Neural progenitor cell (in vitro differentiated cells): ENCODE measurements at regions not wholly inside any gene's neighbourhood (a gene's known extent, or its start where the extent isn't known, plus 50 kb on each side); places are given as distances from the start of the nearest gene placed in this dataset.

ENCODE experiments used
- DNase-seq: peaks from one replicate; pipeline ENCODE4 v3.0.0-alpha.2; 2016; ENCODE audit warnings: low spot score
- H2AFZ ChIP-seq: fragments of 200-600 bp; sonication (generic); replicated peaks from 2 replicates; pipeline ENCODE4 v1.6.1; 2016; ENCODE audit warnings: antibody characterized with exemption
- H3F3A ChIP-seq: fragments of 200-600 bp; sonication (generic); 2 replicates; pipeline ENCODE4 v1.6.1; 2016; ENCODE audit warnings: antibody characterized with exemption, low read depth
- H3K27ac ChIP-seq: fragments of 200-600 bp; sonication (generic); 2 replicates; pipeline ENCODE4 v1.5.1; 2016; ENCODE audit warnings: mild to moderate bottlenecking
- H3K27me3 ChIP-seq: fragments of 200-600 bp; sonication (generic); 2 replicates; pipeline ENCODE4 v1.6.1; 2016; ENCODE audit warnings: mild to moderate bottlenecking, moderate library complexity
- H3K36me3 ChIP-seq: fragments of 200-600 bp; sonication (generic); 2 replicates; pipeline ENCODE4 v1.5.1; 2016
- H3K4me1 ChIP-seq: fragments of 200-600 bp; sonication (generic); 2 replicates; pipeline ENCODE4 v1.6.1; 2016; ENCODE audit warnings: mixed run types
- H3K4me2 ChIP-seq: fragments of 200-600 bp; sonication (generic); 2 replicates; pipeline ENCODE4 v1.6.1; 2016
- H3K4me3 ChIP-seq: fragments of 200-600 bp; sonication (generic); 2 replicates; pipeline ENCODE4 v1.5.1; 2016
- H3K79me2 ChIP-seq: fragments of 200-600 bp; sonication (generic); 2 replicates; pipeline ENCODE4 v1.6.1; 2016; ENCODE audit warnings: low read depth
- H3K9ac ChIP-seq: fragments of 200-600 bp; sonication (generic); 2 replicates; pipeline ENCODE4 v1.6.1; 2016
- H3K9me3 ChIP-seq: fragments of 200-600 bp; sonication (generic); 2 replicates; pipeline ENCODE4 v1.5.1; 2016; ENCODE audit warnings: low read depth
- H4K20me1 ChIP-seq: fragments of 200-600 bp; sonication (generic); 2 replicates; pipeline ENCODE4 v1.6.1; 2016; ENCODE audit warnings: low read depth
- H3K27ac Mint-ChIP-seq: 3 replicates; pipeline ENCODE4 v1.8.0; 2021; ENCODE audit warnings: mixed read lengths
- H3K27me3 Mint-ChIP-seq: 2 replicates; pipeline ENCODE4 v1.8.0; 2022; ENCODE audit warnings: low read depth, mild to moderate bottlenecking, inconsistent platforms, moderate library complexity, mixed read lengths; ENCODE audit not compliant: insufficient read depth
- H3K36me3 Mint-ChIP-seq: 3 replicates; pipeline ENCODE4 v1.8.0; 2021; ENCODE audit warnings: mixed read lengths
- H3K4me1 Mint-ChIP-seq: 3 replicates; pipeline ENCODE4 v1.8.0; 2021; ENCODE audit warnings: mixed read lengths
- H3K4me3 Mint-ChIP-seq: 3 replicates; pipeline ENCODE4 v1.8.0; 2021; ENCODE audit warnings: mild to moderate bottlenecking, moderate library complexity, mixed read lengths
- H3K9me3 Mint-ChIP-seq: 3 replicates; pipeline ENCODE4 v1.8.0; 2020; ENCODE audit warnings: mixed read lengths
- CTCF ChIP-seq: fragments of 200-600 bp; sonication (generic); IDR thresholded peaks from 2 replicates; pipeline ENCODE4 v1.5.1; 2017; ENCODE audit warnings: antibody characterized with exemption, mild to moderate bottlenecking
- EZH2 ChIP-seq: fragments of 200-600 bp; sonication (generic); IDR thresholded peaks from 2 replicates; pipeline ENCODE4 v1.6.1; 2017; ENCODE audit warnings: antibody characterized with exemption, mild to moderate bottlenecking, moderate library complexity
- EZH2phosphoT487 ChIP-seq: fragments of 200-600 bp; sonication (generic); IDR thresholded peaks from 2 replicates; pipeline ENCODE4 v1.6.1; 2017; ENCODE audit warnings: antibody characterized with exemption

DNA sequence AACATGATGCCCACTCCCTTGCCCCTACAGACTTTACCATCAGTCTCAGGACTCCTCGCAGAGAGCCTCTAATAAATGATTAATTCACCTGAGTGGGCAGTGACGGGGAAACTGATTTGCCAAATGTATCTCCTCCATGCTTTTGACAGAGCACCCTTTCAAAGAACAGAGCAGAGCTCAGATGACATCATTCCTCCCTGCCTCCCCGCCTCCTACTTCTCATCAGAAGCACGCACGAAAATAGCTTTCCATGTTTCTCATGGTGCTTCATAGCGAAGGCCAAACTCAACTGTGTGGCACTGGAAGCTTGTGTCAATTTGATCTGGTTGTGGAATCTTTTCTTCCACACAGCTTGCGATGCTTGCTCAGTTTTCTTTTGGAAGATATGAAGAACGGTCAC is 442.5 kb downstream of the RPS24 start:
- Histone ChIP-seq H3K9me3 (no peaks in the 10 kb centered on the region), H3K9ac (no peak overlapping the region), H3K27me3 (no peaks in the 10 kb centered on the region), H3K4me1 (peaks cover 24% of the 10 kb centered on the region), H3K4me2 (no peak overlapping the region), H2AFZ (no peak overlapping the region), H3K4me3 (no peak overlapping the region), H3K36me3 (no peaks in the 10 kb centered on the region), H3F3A (peaks cover 19% of the 10 kb centered on the region), H4K20me1 (no peaks in the 10 kb centered on the region), H3K27ac (no peak overlapping the region), H3K79me2 (no peaks in the 10 kb centered on the region)
- Mint-ChIP-seq H3K27me3 (peaks cover 16% of the 10 kb centered on the region), H3K27ac (no peak overlapping the region), H3K9me3 (no peaks in the 10 kb centered on the region), H3K4me1 (peaks cover 59% of the 10 kb centered on the region), H3K4me3 (no peak overlapping the region), H3K36me3 (peaks cover 2% of the 10 kb centered on the region)
- DNase-seq, result no peak
- no peak for TF ChIP-seq EZH2
- no peak for TF ChIP-seq EZH2phosphoT487
- no peak for TF ChIP-seq CTCF

- no peak overlapping the region for H3K4me3 ChIP-seq
- H2AFZ ChIP-seq, result no peak overlapping the region
- H3K36me3 ChIP-seq, result no peaks in the 10 kb centered on the region
- no peaks in the 10 kb centered on the region for H3K9me3 ChIP-seq
- H3K9ac ChIP-seq, result no peak overlapping the region
- no peak for DNase-seq
- no peaks in the 10 kb centered on the region for H4K20me1 ChIP-seq
- H3K27me3 ChIP-seq, result no peaks in the 10 kb centered on the region
- H3K36me3 Mint-ChIP-seq, result peaks cover 2% of the 10 kb centered on the region
- H3K27ac ChIP-seq, result no peak overlapping the region
- H3K27me3 Mint-ChIP-seq, result peaks cover 16% of the 10 kb centered on the region
- H3K9me3 Mint-ChIP-seq, result no peaks in the 10 kb centered on the region
- H3K4me1 Mint-ChIP-seq, result peaks cover 52% of the 10 kb centered on the region
- TF ChIP-seq EZH2, result no peak
- TF ChIP-seq EZH2phosphoT487, result no peak
- no peak for TF ChIP-seq CTCF
- peaks cover 19% of the 10 kb centered on the region for H3F3A ChIP-seq
- H3K79me2 ChIP-seq, result no peaks in the 10 kb centered on the region
- peak overlapping the region; percentile 88 for H3K27ac Mint-ChIP-seq
- H3K4me2 ChIP-seq, result no peak overlapping the region
- H3K4me1 ChIP-seq, result peaks cover 25% of the 10 kb centered on the region
- no peak overlapping the region for H3K4me3 Mint-ChIP-seq
Measured at GRCh38 chr10:78476844-78477243, 443.2 kb downstream of the RPS24 start.

DNA sequence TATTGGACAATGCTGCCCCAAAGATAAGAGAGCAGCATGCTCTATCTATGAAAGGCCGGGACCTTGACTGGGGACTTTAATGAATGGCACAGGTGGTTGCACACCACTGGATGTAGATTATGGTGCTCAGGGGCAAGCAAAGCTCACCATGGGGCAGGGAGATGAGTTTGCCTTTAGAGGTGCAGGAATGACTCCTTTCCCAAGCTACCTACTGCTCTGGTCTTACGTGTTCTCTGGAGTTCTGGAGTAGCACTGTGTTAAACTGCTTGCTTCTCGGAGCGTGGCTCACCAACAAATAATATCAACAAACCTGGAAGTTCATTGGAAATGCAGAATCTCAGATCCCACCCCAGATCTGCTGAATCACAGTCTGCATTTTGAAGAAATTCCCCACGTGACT is 445.3 kb downstream of the RPS24 start:
- Histone ChIP-seq H3K27me3 (no peaks in the 10 kb centered on the region), H3F3A (peaks cover 5% of the 10 kb centered on the region), H3K4me2 (no peak overlapping the region), H3K79me2 (no peaks in the 10 kb centered on the region), H3K36me3 (no peaks in the 10 kb centered on the region), H2AFZ (no peak overlapping the region), H3K4me3 (no peak overlapping the region), H3K9ac (no peak overlapping the region), H4K20me1 (no peaks in the 10 kb centered on the region), H3K9me3 (no peaks in the 10 kb centered on the region), H3K27ac (no peak overlapping the region), H3K4me1 (peaks cover 7% of the 10 kb centered on the region)
- H3K9me3 Mint-ChIP-seq, result no peaks in the 10 kb centered on the region
- peaks cover 33% of the 10 kb centered on the region for H3K4me1 Mint-ChIP-seq
- DNase-seq, result no peak
- no peak overlapping the region for H3K4me3 Mint-ChIP-seq
- peaks cover 2% of the 10 kb centered on the region for H3K36me3 Mint-ChIP-seq
- H3K27ac Mint-ChIP-seq, result no peak overlapping the region
- TF ChIP-seq EZH2phosphoT487 (no peak), EZH2 (no peak), CTCF (no peak)
- H3K27me3 Mint-ChIP-seq, result peaks cover 16% of the 10 kb centered on the region

- no peak for TF ChIP-seq EZH2
- no peak for TF ChIP-seq EZH2phosphoT487
- no peak for TF ChIP-seq CTCF
- peaks cover 2% of the 10 kb centered on the region for H3K36me3 Mint-ChIP-seq
- Histone ChIP-seq H3K27me3 (no peaks in the 10 kb centered on the region), H3K4me1 (peaks cover 7% of the 10 kb centered on the region), H2AFZ (no peak overlapping the region), H3K36me3 (no peaks in the 10 kb centered on the region), H3F3A (peaks cover 5% of the 10 kb centered on the region), H3K9me3 (no peaks in the 10 kb centered on the region), H3K27ac (no peak overlapping the region), H4K20me1 (no peaks in the 10 kb centered on the region), H3K4me3 (no peak overlapping the region), H3K4me2 (no peak overlapping the region), H3K79me2 (no peaks in the 10 kb centered on the region), H3K9ac (no peak overlapping the region)
- no peaks in the 10 kb centered on the region for H3K9me3 Mint-ChIP-seq
- H3K27me3 Mint-ChIP-seq, result peaks cover 16% of the 10 kb centered on the region
- no peak for DNase-seq
- peaks cover 29% of the 10 kb centered on the region for H3K4me1 Mint-ChIP-seq
- no peak overlapping the region for H3K27ac Mint-ChIP-seq
- no peak overlapping the region for H3K4me3 Mint-ChIP-seq
Measured at GRCh38 chr10:78479467-78479866, 445.8 kb downstream of the RPS24 start.
